Endothelial cell of umbilical vein (primary cell): ENCODE measurements at regions not wholly inside any gene's neighbourhood (a gene's known extent, or its start where the extent isn't known, plus 50 kb on each side); places are given as distances from the start of the nearest gene placed in this dataset.
"Not testable (repeated sequence)": the region's sequence is repeated elsewhere in the genome, so short reads cannot be mapped to it uniquely, and the experiment has no call there.

ENCODE experiments used
- CTCF ChIP-seq, 2 donors: IDR thresholded peaks; 1 replicate in 1 of 2; 2 replicates in 1 of 2; pipeline ENCODE4 v1.5.1; 2011; ENCODE audit warnings: low read length in 2 of 2, mild to moderate bottlenecking in 2 of 2, moderate library complexity in 2 of 2, control low read depth in 1 of 2, inconsistent platforms in 1 of 2, low read depth in 1 of 2; ENCODE audit not compliant: insufficient read depth in 1 of 2; ENCODE audit errors: extremely low read depth in 1 of 2
- EZH2 ChIP-seq: IDR thresholded peaks from 2 replicates; pipeline ENCODE4 v1.6.1; 2012; ENCODE audit warnings: borderline replicate concordance, low read depth, mild to moderate bottlenecking, moderate library complexity, low read length, inconsistent platforms; ENCODE audit not compliant: severe bottlenecking
- FOS ChIP-seq: IDR thresholded peaks from 2 replicates; pipeline ENCODE4 v1.6.1; 2011; ENCODE audit warnings: mild to moderate bottlenecking, low read length, moderate library complexity, borderline replicate concordance; ENCODE audit not compliant: insufficient read depth
- GATA2 ChIP-seq: IDR thresholded peaks from 2 replicates; pipeline ENCODE4 v1.7.0; 2011; ENCODE audit warnings: low read depth, mild to moderate bottlenecking, moderate library complexity, mixed read lengths, low read length; ENCODE audit not compliant: insufficient read length, insufficient read depth
- JUN ChIP-seq: IDR thresholded peaks from 2 replicates; pipeline ENCODE4 v1.6.1; 2011; ENCODE audit warnings: borderline replicate concordance, low read depth; ENCODE audit not compliant: insufficient read length, insufficient read depth
- MYC ChIP-seq: IDR thresholded peaks from one replicate; pipeline ENCODE4 v1.6.1; 2011; ENCODE audit warnings: mild to moderate bottlenecking, low read depth, low read length
- POLR2A ChIP-seq: IDR thresholded peaks from 2 replicates; pipeline ENCODE4 v1.6.1; 2012; ENCODE audit warnings: low read depth, mild to moderate bottlenecking, control low read depth, low read length
- POLR2AphosphoS5 ChIP-seq: IDR thresholded peaks from 2 replicates; pipeline ENCODE4 v1.6.1; 2012; ENCODE audit warnings: low read depth, mild to moderate bottlenecking, control low read depth, low read length, moderate library complexity; ENCODE audit not compliant: insufficient read depth
- TF ChIP-seq, protein P1 (sequence below): IDR thresholded peaks from 2 replicates; pipeline ENCODE4 v1.6.1; 2011; ENCODE audit not compliant: insufficient read depth, insufficient read length

- not testable (repeated sequence) for TF ChIP-seq CTCF (IDR thresholded peaks at IDR 0.05; ENCODE audit: extremely low read depth in 1 of 2, insufficient read depth in 1 of 2, low read depth in 1 of 2, low read length in 2 of 2); POLR2A; MYC; POLR2AphosphoS5; FOS; EZH2; GATA2; JUN
- TF ChIP-seq, protein P1, sequence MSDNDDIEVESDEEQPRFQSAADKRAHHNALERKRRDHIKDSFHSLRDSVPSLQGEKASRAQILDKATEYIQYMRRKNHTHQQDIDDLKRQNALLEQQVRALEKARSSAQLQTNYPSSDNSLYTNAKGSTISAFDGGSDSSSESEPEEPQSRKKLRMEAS, result not testable (repeated sequence)
Measured at GRCh38 chr3:28627843-28628242, 279.2 kb upstream of the AZI2 start.
